GM18861 (cell line): ENCODE measurements at regions not wholly inside any gene's neighbourhood (a gene's known extent, or its start where the extent isn't known, plus 50 kb on each side); places are given as distances from the start of the nearest gene placed in this dataset.
"Not testable (repeated sequence)": the region's sequence is repeated elsewhere in the genome, so short reads cannot be mapped to it uniquely, and the experiment has no call there.

ENCODE experiments used
- ATAC-seq: cut with Tn5 transposase; IDR thresholded peaks from one replicate; pipeline ENCODE4 v1.9.1; 2021; ENCODE audit not compliant: unreplicated experiment

- ATAC-seq = peak; percentile 33
Measured at GRCh38 chr14:71355324-71356201, 448.3 kb downstream of the PCNX1 start.

DNA sequence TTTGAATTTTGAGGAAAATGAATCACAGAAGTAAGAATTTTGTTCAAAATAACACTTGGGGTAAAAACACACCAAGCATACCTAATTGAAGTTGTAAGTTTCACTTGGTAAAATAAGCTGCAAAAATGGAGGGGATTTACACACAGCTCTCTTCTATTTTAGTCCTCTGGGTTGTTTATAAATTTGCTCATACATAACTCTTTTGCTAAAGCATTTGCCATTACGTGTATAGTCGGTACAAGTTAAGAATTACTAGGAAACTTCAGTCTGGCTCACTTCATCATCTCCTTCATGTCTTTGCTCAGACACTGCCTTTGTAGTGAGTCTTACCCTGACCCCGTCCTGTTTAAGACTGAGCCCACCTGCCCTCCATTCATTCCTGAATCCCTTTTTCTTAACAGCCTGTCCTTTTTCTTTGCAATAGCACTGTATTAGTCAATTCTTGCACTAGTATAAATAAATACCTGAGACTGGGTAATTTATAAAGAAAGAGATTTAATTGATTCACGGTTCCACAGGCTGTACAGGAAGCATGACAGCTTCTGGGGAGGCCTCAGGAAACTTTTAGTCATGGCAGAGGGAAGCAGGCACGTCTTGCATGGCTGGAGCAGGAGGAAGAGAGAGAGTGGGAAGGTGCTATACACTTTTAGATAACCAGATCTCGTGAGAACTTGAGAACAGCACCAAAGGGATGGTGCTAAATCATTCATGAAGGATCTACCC, 451.1 kb downstream of the PCNX1 start:
- no peak for ATAC-seq

DNA sequence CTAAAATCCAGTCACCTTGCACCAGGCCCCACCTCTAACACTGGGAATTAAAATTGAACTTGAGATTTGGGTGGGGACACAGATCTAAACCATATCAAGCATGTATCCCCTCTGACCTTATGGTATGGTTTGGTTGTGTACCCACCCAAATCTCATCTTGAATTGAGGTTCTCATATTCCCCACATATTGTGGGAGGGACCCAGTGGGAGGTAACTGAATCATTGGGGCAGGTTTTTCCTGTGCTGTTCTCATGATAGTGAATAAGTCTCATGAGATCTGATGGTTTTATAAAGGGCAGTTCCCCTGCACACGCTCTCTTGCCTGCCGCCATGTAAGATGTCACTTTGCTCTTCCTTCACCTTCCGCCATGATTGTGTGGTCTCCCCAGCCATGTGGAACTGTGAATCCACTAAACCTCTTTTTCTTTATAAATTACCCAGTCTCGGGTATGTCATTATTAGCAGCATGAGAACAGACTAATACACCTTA, 451.7 kb downstream of the PCNX1 start:
- ATAC-seq = not testable (repeated sequence)

DNA sequence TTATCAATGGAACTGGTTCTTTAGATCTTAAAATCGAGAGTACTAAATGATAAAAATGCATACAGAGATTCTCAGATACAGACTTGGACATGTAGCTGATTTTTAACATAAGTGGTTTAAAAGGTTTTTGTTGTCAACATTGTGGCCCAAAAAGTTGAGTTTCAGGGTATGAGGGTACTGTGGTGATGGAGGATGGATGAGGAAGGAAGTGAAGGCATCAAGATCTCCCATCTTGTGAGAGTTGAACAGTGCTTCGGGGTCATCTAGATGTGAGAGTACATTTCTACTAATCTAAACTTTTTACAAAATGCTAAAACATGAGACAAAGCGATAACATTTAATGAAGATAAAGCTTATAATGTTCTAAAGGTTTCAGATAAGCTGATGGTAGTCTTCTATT, 452.6 kb downstream of the PCNX1 start:
- no peak for ATAC-seq

GRCh38 chr14:71361336-71361735, 454.1 kb downstream of the PCNX1 start:
- no peak for ATAC-seq

- ATAC-seq = no peak
Measured at GRCh38 chr14:71361874-71362273, 454.6 kb downstream of the PCNX1 start.

GRCh38 chr14:71362282-71362681, 455.0 kb downstream of the PCNX1 start:
- ATAC-seq = no peak

DNA sequence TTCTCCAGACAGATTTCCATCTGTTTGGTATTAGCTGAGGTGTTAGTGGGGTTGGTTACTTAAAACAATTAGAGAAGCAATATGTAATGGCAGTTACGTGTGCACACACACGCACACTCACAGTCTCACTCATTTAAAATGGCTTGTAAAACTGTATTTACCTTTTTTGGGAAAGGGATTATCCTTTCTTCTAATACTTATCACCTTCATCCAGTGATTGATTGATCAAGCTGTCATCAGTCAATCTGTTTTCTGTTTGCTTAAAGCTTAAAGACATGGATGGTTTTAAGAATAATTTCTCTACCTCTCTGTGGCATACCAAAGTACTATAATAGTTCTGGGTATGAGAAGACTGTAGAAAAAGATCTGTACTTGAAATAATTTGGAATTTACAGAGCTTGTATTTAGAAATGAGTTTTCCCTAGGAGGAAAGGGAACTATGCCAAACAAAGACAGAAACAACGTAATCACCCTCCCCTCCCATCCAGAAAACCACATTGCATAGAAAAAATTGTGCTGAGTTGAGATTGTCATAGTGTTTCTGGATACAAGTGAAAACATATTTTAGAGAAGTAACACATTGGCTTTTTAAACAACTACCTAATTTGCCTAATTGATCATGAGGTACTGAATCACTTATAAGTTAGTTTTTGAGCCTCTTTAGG, 455.8 kb downstream of the PCNX1 start:
- peak; percentile 50 for ATAC-seq

DNA sequence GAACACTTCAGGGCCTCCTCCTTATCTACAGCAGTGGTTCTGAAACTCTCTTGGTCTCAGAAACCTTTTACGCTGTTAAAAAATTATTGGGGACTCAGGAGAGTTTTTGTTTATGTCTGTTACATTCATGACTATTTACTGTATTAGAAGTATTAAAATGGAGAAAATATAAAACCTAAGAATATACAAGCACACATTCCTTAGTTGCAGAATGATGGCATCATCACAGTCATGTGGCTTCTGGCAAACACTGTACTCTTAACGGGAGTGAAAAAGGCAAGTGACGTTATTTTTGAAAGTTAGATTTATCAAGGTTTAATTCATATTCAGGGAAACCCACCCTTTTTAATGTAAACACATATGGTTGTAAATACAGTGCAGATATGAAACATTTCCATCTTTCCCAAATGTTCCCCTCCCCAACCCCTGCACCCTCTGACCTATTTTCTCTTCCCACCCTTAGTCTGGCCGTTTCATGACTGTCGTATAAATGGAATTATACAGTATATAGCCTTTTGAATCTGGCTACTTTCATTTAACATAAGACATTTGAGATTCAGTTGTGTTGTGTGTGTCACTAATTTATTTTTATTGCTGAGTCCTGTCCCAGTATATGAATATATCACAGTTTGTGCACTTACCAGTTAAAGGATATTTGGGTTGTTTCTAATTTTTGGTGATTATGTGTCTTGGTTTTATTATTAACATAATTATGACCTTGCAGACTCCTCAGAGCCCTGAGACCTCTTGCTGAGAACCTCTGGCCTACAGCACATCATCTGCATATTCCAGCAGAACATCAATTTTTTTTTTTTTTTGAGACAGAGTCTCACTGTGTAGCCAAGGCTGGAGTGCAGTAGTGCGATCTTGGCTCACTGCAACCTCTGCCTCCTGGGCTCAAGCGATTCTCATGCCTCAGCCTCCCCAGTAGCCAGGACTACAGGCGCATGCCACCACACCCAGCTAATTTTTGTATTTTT, 457.0 kb downstream of the PCNX1 start:
- no peak for ATAC-seq

GRCh38 chr14:71365361-71365760, 458.1 kb downstream of the PCNX1 start:
- no peak for ATAC-seq

- ATAC-seq = no peak
Measured at GRCh38 chr14:71366861-71367260, 459.6 kb downstream of the PCNX1 start.

GRCh38 chr14:71371711-71372396, 464.6 kb downstream of the PCNX1 start:
- no peak for ATAC-seq

DNA sequence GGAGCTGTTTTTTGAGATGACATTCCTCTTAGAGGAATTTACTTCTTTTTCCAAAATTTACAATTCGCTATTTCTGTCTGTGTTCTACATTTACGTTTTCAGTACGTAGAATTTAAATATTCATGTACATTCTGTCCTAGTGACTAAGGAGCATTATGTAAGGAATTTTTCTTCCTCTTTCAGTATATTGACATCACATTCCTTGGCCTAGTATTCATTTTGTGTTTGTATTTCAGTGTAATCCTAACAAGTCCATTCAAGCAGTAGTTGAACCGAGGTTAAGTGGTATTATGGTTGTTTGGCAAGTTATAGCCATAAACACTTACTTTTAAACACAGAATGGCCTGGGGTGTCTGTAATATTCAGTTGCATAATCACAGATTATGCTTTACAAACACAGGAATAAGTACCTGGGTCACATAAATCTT, 465.2 kb downstream of the PCNX1 start:
- no peak for ATAC-seq

GRCh38 chr14:71373773-71374172, 466.5 kb downstream of the PCNX1 start:
- ATAC-seq = no peak

- no peak for ATAC-seq
Measured at GRCh38 chr14:71374989-71375388, 467.7 kb downstream of the PCNX1 start.

DNA sequence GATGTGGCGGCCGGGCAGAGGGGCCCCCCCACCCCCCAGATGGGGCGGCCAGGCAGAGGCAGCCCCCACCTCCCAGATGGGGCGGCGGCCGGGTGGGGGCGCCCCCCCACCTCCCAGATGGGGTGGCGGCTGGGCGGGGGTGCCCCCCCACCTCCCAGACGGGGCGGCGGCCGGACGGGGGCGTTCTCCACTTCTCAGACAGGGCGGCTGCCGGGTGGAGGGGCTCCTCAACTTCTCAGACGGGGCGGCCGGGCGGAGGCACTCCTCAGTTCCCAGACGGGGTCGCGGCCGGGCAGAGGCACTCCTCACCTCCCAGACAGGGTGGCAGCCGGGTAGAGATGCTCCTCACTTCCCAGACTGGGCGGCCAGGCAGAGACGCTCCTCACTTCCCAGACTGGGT, 469.8 kb downstream of the PCNX1 start:
- ATAC-seq = no peak

DNA sequence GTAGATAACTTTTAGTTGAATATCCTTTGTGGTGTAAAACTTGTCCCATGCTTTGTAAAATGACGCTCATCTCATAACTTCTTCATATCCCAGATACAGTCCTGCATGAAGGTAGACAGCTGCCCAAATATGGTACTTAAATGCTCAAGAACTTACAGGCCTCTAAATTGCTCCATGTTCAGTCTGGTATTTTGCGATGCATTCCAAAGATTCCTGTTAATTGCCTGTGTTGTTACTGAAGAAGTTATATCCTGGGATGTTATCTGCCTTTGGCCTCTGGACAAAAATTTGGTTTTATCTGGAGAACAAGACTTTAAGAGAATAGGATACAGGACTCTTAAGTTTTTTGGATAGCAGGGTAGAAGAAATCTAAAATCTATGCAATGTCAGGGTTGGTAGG, 473.0 kb downstream of the PCNX1 start:
- no peak for ATAC-seq

DNA sequence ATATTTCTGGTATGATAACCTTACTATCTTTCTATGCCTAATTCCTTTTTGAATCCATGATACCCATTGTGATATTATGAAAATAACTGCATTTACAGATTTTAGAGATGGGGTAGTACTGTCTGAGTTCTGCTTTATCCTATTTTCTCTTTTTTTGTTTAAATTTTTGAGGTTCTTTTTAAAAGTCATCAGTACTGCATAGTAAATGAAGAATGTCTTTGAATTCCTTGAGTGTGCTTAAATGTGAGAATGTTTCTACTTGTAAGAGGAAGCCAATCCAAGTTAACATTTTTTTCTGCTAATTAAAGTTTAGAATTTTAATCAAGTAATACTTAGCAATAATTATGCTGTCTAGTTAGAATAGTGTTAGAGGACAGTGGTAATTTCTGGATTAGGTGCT, 474.6 kb downstream of the PCNX1 start:
- ATAC-seq = no peak

DNA sequence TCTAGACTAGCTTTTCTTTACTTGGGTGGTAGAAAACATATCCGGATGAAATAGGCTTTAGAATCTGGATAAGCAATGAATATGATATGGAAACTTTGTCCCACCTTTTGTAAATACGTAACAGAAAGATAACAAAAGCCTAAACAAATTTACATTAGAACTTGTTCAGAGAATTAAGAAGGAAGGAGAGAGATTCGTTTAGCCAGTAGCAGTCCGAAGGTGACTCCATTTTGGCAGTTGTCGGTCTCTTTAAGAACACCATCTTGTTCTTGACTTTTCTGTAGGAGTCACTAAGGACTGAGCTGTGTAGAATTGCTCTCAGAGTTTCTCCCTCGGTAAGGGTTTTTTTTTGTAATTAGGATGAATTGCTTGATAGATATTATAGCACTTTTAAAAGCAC, 475.1 kb downstream of the PCNX1 start:
- no peak for ATAC-seq

GRCh38 chr14:71383510-71383909, 476.3 kb downstream of the PCNX1 start:
- no peak for ATAC-seq
